Stimulated activated CD8-positive, alpha-beta memory T cell treated with anti-CD3 and anti-CD28 coated beads, Interleukin-15, amount 100 ng/mL, for 48 hours (primary cell): ENCODE measurements at regions not wholly inside any gene's neighbourhood (a gene's known extent, or its start where the extent isn't known, plus 50 kb on each side); places are given as distances from the start of the nearest gene placed in this dataset.
A peak's percentile ranks its signal among the peaks of the same experiment; 100 is the strongest.
"Not testable (repeated sequence)": the region's sequence is repeated elsewhere in the genome, so short reads cannot be mapped to it uniquely, and the experiment has no call there.

ENCODE experiments used
- DNase-seq, 2 donors: peaks; one replicate each; pipeline ENCODE4 v3.0.0-alpha.2; 2020; ENCODE audit warnings: low read depth in 2 of 2

GRCh38 chr6:28585335-28585734 is 59.7 kb downstream of the GPX5 start:
- no peak for DNase-seq

GRCh38 chr6:28586324-28586723 is 60.6 kb downstream of the GPX5 start:
- DNase-seq, result no peak

- peak; percentile 50 to 58 for DNase-seq
Measured at GRCh38 chr6:28586962-28587745, 61.5 kb downstream of the GPX5 start.

DNA sequence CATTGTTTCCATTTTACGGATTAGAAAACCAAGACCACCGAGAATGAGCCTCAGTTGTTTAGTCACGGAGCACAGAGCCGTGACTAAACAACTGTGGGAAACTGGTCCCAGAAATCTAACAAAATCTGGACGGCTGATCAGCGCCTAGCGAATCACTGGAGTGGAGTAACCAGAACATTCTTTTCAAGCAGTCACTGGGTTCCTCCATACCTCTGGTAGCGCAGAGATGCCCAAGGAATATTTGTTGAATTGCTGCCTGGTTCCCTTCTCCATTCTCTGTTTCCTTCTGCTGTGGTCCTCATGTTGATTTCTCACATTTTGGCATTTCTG is 62.0 kb downstream of the GPX5 start:
- DNase-seq, result no peak

- DNase-seq, result no peak
Measured at GRCh38 chr6:28588666-28589065, 63.0 kb downstream of the GPX5 start.

DNA sequence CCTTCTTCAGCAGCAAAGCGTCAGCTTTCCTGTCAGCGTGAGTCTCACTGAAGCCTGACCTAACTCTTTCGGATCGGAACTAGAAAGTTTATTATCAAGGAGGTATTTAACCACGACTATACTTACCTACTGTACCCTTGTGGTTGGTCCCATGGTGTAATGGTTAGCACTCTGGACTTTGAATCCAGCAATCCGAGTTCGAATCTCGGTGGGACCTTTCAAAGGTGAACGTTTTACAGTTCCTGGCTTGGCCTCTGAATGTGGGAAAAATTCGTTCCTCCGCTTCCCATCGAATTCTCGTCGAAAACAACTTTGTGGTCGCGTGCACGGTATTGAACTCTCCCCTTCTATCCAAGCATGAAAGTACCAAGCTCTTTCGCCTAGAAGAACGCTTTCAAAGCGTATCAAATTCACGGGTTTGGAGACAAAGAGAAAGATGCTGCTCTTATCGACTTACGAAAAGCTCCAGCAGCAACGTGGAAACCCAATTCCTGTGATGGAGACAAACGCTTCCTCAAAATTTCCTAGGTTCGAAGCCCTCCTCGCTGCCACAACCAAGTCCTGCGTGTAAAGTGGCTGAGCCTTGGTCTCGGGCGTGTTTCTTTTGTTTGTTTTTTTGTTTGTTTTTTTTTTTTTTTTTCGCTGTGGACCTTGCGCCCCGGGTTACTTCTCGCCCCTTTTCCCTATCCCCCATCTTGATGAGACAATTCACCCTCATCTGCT is 63.7 kb downstream of the GPX5 start:
- peak in 1 of 2 donors; percentile 32 for DNase-seq

GRCh38 chr6:28589957-28590349 is 64.3 kb downstream of the GPX5 start:
- no peak for DNase-seq

- peak in 1 of 2 donors; percentile 26 for DNase-seq
Measured at GRCh38 chr6:28597217-28597835, 71.6 kb downstream of the GPX5 start.

- no peak for DNase-seq
Measured at GRCh38 chr6:28597924-28598722, 72.4 kb downstream of the GPX5 start.

- DNase-seq, result no peak
Measured at GRCh38 chr6:28598757-28599686, 73.3 kb downstream of the GPX5 start.

- DNase-seq, result no peak
Measured at GRCh38 chr6:28600245-28600644, 74.6 kb downstream of the GPX5 start.

DNA sequence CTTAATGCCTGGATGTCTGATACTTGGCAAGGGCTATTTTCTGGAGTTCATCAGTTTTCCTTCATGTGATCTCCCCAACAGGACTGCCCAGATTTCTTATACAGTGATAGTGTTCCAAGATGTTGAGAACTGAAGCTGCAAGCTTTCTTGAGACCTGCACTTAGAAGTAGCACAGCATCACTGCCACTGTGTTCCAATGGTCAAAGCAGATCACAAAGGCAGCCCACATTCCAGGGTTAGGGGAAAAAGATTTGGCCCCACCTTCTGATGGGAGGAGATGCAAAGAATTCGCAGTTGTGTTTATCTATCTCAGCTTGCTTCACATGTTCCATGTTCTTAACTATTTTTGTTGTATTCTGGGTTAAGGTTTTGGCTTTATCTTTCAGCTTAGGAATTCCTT is 78.2 kb downstream of the GPX5 start:
- DNase-seq, result no peak

- DNase-seq, result peak in 1 of 2 donors; percentile 37
Measured at GRCh38 chr6:28606424-28607391, 81.0 kb downstream of the GPX5 start.

- DNase-seq, result no peak
Measured at GRCh38 chr6:28607990-28608389, 82.3 kb downstream of the GPX5 start.

DNA sequence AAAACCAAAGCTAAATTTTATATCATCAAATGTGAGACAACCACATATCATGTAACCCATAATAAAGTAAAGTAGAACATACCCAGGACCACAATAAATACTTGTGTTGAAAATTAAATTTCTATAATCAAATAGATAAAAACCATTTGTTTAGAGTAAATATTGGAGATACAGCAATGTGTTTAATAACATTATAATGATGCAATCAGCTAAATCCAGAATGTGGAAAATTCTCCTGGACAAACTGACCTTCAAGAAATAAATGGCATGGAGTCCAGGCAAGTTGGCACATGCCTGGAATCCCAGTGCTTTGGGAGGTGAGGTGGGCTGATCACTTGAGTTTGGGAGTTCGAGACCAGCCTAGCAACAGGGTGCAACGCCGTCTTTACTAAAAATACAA is 84.0 kb downstream of the GPX5 start:
- no peak for DNase-seq

DNA sequence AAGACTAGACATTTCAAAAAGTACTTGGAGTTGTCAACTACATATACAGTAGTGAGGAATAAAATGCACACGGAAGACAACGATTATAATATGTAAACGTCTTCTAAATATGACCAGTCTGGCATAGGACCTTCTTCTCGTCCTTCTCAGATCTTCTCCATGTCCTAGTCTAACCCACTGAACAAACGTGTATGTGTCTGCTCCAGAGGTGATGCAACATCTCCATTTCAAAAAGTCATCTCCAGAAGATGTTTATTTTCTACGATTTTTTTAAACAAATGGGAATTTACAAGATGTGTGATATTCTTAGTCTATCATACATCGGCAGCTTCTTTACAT is 89.9 kb downstream of the GPX5 start:
- DNase-seq, result no peak

GRCh38 chr6:28615955-28616747 is 90.5 kb downstream of the GPX5 start:
- no peak for DNase-seq

DNA sequence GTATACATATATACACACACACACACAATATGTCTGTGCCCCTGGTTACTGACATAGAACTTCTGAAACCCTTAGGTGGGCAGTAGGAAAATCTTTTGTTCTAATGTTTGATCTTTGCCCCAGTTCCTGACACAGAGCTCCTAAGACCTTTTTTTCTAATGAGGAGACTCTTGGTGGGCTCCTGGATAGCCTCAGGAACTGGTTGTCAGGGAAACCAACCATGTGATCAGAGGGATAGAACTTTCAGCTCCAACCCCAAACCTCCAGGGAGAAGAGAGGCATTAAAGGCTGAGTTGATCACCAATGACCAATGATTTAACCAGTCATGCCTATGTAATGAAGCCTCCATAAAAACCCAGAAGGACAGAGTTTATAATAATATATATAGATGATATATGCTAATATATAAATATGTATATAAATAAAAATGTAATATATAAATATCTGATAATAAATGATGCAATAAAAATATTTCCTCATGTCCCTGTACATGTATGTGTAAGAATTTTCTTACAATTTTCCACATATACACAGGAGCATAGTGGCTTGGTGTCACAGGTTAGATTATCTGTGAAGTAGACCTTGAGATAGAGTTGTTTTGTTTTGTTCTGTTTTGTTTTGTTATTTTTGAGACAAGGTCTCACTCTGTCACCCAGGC is 93.3 kb downstream of the GPX5 start:
- DNase-seq, result no peak

GRCh38 chr6:28621268-28621667 is 95.6 kb downstream of the GPX5 start:
- not testable (repeated sequence) for DNase-seq
